GM12892 (cell line): ENCODE measurements at regions not wholly inside any gene's neighbourhood (a gene's known extent, or its start where the extent isn't known, plus 50 kb on each side); places are given as distances from the start of the nearest gene placed in this dataset.

Source experiments
- POLR2A ChIP-seq: IDR thresholded peaks from 2 replicates; pipeline ENCODE4 v1.6.1; 2011; ENCODE audit warnings: low read depth, low read length, control low read depth
- POLR2AphosphoS5 ChIP-seq: IDR thresholded peaks from 2 replicates; pipeline ENCODE4 v1.6.1; 2011; ENCODE audit warnings: low read depth, low read length, control low read depth
- TAF1 ChIP-seq: IDR thresholded peaks from 2 replicates; pipeline ENCODE4 v1.6.1; 2011; ENCODE audit warnings: low read depth, mild to moderate bottlenecking, control low read depth, low read length, borderline replicate concordance

DNA sequence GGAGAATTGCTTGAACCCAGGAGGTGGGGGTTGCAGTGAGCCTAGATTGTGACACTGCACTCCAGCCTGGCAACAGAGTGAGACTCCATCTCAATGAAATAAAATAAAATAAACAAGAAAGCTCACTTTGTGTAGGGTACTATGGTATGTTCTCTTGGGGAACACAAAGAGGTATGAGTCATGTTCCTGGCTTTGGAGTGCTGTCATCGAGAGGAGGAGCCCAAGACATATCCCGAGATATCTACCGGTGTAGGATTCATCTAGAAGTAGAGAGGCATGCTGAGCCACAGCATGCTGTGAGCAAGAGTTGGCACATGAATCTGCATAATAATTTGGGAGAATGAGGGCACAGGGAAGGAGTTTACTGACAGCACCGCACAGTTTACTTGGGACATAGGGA is 244.9 kb upstream of the EPHA4 start:
- no peak for TF ChIP-seq POLR2A
- no peak for TF ChIP-seq POLR2AphosphoS5
- no peak for TF ChIP-seq TAF1
